Panc1 (cell line): ENCODE measurements at regions not wholly inside any gene's neighbourhood (a gene's known extent, or its start where the extent isn't known, plus 50 kb on each side); places are given as distances from the start of the nearest gene placed in this dataset.

Experiments
- POLR2AphosphoS5 ChIP-seq: IDR thresholded peaks from 2 replicates; pipeline ENCODE4 v1.6.1; 2012; ENCODE audit warnings: mild to moderate bottlenecking, low read depth, low read length, moderate library complexity
- SIN3A ChIP-seq: IDR thresholded peaks from 2 replicates; pipeline ENCODE4 v1.6.1; 2012; ENCODE audit warnings: low read depth, mild to moderate bottlenecking, low read length, moderate library complexity, borderline replicate concordance; ENCODE audit not compliant: insufficient read depth
- TCF7L2 ChIP-seq: IDR thresholded peaks from 2 replicates; pipeline ENCODE4 v1.6.1; 2011; ENCODE audit warnings: mild to moderate bottlenecking, low read depth, low read length, inconsistent platforms
- TF ChIP-seq, protein P1 (sequence below): fragments of 450-650 bp; IDR thresholded peaks from 2 replicates; pipeline ENCODE4 v1.5.1; 2017; ENCODE audit warnings: mild to moderate bottlenecking
- TF ChIP-seq, protein P2 (sequence below), 2 experiments: IDR thresholded peaks; 2 replicates each; pipeline ENCODE4 v1.6.1; 2011 to 2012; ENCODE audit warnings: low read depth in 2 of 2, control low read depth in 1 of 2, low read length in 1 of 2, mild to moderate bottlenecking in 1 of 2, moderate library complexity in 1 of 2; ENCODE audit not compliant: insufficient read depth in 1 of 2

DNA sequence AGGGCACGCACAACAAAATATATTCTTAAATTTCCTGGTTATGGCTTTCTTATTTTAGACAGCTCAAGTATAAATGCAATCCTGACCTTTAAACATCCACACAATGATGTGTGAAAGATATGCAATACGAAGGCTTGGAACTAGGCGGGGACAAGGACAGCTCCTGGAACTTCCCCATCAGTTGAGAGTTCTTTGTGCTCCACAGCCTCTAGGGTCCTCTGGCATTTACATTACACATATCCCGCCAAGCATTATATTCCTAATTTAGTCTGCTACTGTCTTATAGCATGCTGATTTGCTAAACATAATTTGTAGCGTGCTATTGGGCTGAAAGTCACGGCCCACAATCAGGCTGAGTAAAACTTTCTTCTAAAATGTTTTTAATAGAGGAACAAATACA lies 74.4 kb downstream of the FTHL17 start:
- TF ChIP-seq, protein P1, sequence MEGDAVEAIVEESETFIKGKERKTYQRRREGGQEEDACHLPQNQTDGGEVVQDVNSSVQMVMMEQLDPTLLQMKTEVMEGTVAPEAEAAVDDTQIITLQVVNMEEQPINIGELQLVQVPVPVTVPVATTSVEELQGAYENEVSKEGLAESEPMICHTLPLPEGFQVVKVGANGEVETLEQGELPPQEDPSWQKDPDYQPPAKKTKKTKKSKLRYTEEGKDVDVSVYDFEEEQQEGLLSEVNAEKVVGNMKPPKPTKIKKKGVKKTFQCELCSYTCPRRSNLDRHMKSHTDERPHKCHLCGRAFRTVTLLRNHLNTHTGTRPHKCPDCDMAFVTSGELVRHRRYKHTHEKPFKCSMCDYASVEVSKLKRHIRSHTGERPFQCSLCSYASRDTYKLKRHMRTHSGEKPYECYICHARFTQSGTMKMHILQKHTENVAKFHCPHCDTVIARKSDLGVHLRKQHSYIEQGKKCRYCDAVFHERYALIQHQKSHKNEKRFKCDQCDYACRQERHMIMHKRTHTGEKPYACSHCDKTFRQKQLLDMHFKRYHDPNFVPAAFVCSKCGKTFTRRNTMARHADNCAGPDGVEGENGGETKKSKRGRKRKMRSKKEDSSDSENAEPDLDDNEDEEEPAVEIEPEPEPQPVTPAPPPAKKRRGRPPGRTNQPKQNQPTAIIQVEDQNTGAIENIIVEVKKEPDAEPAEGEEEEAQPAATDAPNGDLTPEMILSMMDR: no peak
- TF ChIP-seq TCF7L2 (no peak), SIN3A (no peak), POLR2AphosphoS5 (no peak)
- TF ChIP-seq, protein P2, sequence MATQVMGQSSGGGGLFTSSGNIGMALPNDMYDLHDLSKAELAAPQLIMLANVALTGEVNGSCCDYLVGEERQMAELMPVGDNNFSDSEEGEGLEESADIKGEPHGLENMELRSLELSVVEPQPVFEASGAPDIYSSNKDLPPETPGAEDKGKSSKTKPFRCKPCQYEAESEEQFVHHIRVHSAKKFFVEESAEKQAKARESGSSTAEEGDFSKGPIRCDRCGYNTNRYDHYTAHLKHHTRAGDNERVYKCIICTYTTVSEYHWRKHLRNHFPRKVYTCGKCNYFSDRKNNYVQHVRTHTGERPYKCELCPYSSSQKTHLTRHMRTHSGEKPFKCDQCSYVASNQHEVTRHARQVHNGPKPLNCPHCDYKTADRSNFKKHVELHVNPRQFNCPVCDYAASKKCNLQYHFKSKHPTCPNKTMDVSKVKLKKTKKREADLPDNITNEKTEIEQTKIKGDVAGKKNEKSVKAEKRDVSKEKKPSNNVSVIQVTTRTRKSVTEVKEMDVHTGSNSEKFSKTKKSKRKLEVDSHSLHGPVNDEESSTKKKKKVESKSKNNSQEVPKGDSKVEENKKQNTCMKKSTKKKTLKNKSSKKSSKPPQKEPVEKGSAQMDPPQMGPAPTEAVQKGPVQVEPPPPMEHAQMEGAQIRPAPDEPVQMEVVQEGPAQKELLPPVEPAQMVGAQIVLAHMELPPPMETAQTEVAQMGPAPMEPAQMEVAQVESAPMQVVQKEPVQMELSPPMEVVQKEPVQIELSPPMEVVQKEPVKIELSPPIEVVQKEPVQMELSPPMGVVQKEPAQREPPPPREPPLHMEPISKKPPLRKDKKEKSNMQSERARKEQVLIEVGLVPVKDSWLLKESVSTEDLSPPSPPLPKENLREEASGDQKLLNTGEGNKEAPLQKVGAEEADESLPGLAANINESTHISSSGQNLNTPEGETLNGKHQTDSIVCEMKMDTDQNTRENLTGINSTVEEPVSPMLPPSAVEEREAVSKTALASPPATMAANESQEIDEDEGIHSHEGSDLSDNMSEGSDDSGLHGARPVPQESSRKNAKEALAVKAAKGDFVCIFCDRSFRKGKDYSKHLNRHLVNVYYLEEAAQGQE (IDR thresholded peaks at IDR 0.05; ENCODE audit: insufficient read depth in 1 of 2, low read depth in 2 of 2, low read length in 1 of 2): no peak
